ENCODE measurements at regions not wholly inside any gene's neighbourhood (a gene's known extent, or its start where the extent isn't known, plus 50 kb on each side); places are given as distances from the start of the nearest gene placed in this dataset.

DNA sequence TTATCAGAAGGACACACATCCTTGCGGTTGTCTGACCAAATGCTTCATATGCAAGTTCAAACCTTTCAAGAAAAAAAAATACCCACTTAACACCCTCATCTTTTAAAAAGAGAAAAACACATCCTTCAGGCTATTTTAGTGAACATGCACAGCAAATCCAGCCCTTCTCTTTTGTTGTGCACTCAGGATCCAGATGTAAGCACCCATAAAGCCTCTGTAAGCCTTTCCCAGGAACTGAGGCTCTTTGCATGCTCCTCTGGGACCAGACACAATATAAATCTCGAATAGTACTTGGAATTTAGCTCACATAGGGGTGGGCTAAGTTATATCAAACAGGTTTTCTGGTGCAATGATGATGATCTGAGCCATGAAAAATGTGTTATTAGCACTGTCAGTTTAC is 308.8 kb upstream of the FAM98A start:
- DNase-seq (ENCODE audit: low read depth in 1 of 2, low spot score in 2 of 2) (no peak), FAIRE-seq (no peak)
- POLR2A ChIA-PET (ENCODE audit: partially characterized antibody), result interaction anchor here (0.6 kb wide), 1 partner anchor 461 kb away, joined by 4 read pairs; no protein-coding TSS in a partner anchor

More for the DNA sequence above, 308.8 kb upstream of the FAM98A start:
- no peak overlapping the region for H2BK15ac ChIP-seq (ENCODE audit: low read length)
- H3K79me2 ChIP-seq (ENCODE audit: control insufficient read depth in 1 of 2, insufficient read depth in 2 of 2, low read length in 2 of 2), result no peaks in the 10 kb centered on the region
- CTCF ChIA-PET (ENCODE audit: partially characterized antibody), result no interaction called here
- no peak overlapping the region for H3K14ac ChIP-seq (ENCODE audit: insufficient read length)
- H3K23ac ChIP-seq (ENCODE audit: insufficient read length), result no peak overlapping the region
- no peak overlapping the region for H2BK5ac ChIP-seq (ENCODE audit: low read depth, low read length)
- H3K56ac ChIP-seq (replicated peaks; ENCODE audit: insufficient read length, low read depth, low read length), result no peak overlapping the region
- no peaks in the 10 kb centered on the region; the same call in 1 of the 2 replicates for H3K23me2 ChIP-seq (ENCODE audit: low read depth, low read length)
- no peak overlapping the region for H3K4me2 ChIP-seq (ENCODE audit: insufficient read depth in 1 of 2, low read depth in 2 of 2, low read length in 2 of 2)
- no peaks in the 10 kb centered on the region for H3K4me1 ChIP-seq (replicated peaks in 1 of 4; ENCODE audit: control insufficient read depth in 3 of 4, insufficient read depth in 4 of 4, low read length in 3 of 4)
- H3K27me3 ChIP-seq (replicated peaks in 1 of 4; ENCODE audit: control insufficient read depth in 3 of 4, extremely low read depth in 1 of 4, insufficient read depth in 3 of 4, low read length in 3 of 4), result no peaks in the 10 kb centered on the region
- H4K20me1 ChIP-seq (replicated peaks in 1 of 2; ENCODE audit: control insufficient read depth in 1 of 2, insufficient read depth in 2 of 2, low read length in 2 of 2), result no peaks in the 10 kb centered on the region
- H3K4ac ChIP-seq (replicated peaks; ENCODE audit: insufficient read length, low read depth, low read length), result no peak overlapping the region
- H3K79me1 ChIP-seq (ENCODE audit: low read depth, low read length), result no peaks in the 10 kb centered on the region
- no peak overlapping the region for H4K8ac ChIP-seq (ENCODE audit: extremely low read depth, insufficient read depth, low read length)
- H3K18ac ChIP-seq (ENCODE audit: extremely low read depth, low read length), result no peak overlapping the region
- no peak overlapping the region for H4K91ac ChIP-seq (replicated peaks; ENCODE audit: insufficient read length, low read length)
- no peak overlapping the region for H3K9ac ChIP-seq (replicated peaks in 1 of 4; ENCODE audit: extremely low read depth in 1 of 4, low read depth in 3 of 4, low read length in 3 of 4)
- no peak overlapping the region for H2BK120ac ChIP-seq (replicated peaks; ENCODE audit: low read depth, low read length)
- no peak for TF ChIP-seq EZH2 (IDR thresholded peaks at IDR 0.05; ENCODE audit: low read depth, low read length, severe bottlenecking)
- no peak for TF ChIP-seq SP4 (IDR thresholded peaks at IDR 0.05; ENCODE audit: low read length)
- TF ChIP-seq SRF (IDR thresholded peaks at IDR 0.05; ENCODE audit: low read depth, low read length), result no peak
- TF ChIP-seq POU5F1 (IDR thresholded peaks at IDR 0.05; ENCODE audit: low read depth, low read length), result no peak
- no peak for TF ChIP-seq YY1 (IDR thresholded peaks at IDR 0.05; ENCODE audit: low read depth, low read length)
- no peak for TF ChIP-seq FOSL1 (IDR thresholded peaks at IDR 0.05; ENCODE audit: insufficient read depth, low read depth, low read length)
- no peak for TF ChIP-seq RAD21 (IDR thresholded peaks at IDR 0.05 in 1 of 2, conservative IDR thresholded peaks at IDR 0.05 in 1 of 2; ENCODE audit: low read depth in 2 of 2, low read length in 2 of 2)
- no peak for TF ChIP-seq MAFK (IDR thresholded peaks at IDR 0.05; ENCODE audit: low read depth, low read length)
- H3K27ac ChIP-seq (ENCODE audit: low read depth, low read length), result no peak overlapping the region
- H3K36me3 ChIP-seq (ENCODE audit: control insufficient read depth in 2 of 4, insufficient read depth in 4 of 4, low read length in 3 of 4), result no peaks in the 10 kb centered on the region
- H3K9me3 ChIP-seq (ENCODE audit: insufficient read depth in 2 of 2, low read depth in 1 of 2, low read length in 1 of 2), result peaks cover 6 to 14% of the 10 kb centered on the region in 2 experiments; a peak in 3 of 4 replicates
- H2AFZ ChIP-seq (ENCODE audit: low read length), result no peak overlapping the region
- H4K5ac ChIP-seq (ENCODE audit: insufficient read length, low read depth, low read length), result no peak overlapping the region
- no peak overlapping the region for H2AK5ac ChIP-seq (ENCODE audit: low read depth, low read length)
- H3K4me3 ChIP-seq (ENCODE audit: extremely low read depth in 1 of 4, insufficient read depth in 2 of 4, low read depth in 3 of 4, low read length in 4 of 4), result no peak overlapping the region
- H2BK20ac ChIP-seq (ENCODE audit: low read length), result no peak overlapping the region
- no peak overlapping the region for H2BK12ac ChIP-seq (ENCODE audit: low read depth, low read length)
- 89% methylated on average over 2 of the region's 2 CpGs; no CpG with 5 or more reads in 1 of the 2 experiments for WGBS, 2 experiments (ENCODE audit: extremely low coverage in 1 of 2, insufficient coverage in 1 of 2, insufficient read length in 1 of 2, insufficient replicate concordance in 2 of 2, low coverage in 1 of 2, low lambda C conversion rate in 2 of 2, missing lambda C conversion rate in 1 of 2)

All from H1 (cell line).